ENCODE measurements at regions not wholly inside any gene's neighbourhood (a gene's known extent, or its start where the extent isn't known, plus 50 kb on each side); places are given as distances from the start of the nearest gene placed in this dataset.
"Not testable (repeated sequence)": the region's sequence is repeated elsewhere in the genome, so short reads cannot be mapped to it uniquely, and the experiment has no call there.

DNA sequence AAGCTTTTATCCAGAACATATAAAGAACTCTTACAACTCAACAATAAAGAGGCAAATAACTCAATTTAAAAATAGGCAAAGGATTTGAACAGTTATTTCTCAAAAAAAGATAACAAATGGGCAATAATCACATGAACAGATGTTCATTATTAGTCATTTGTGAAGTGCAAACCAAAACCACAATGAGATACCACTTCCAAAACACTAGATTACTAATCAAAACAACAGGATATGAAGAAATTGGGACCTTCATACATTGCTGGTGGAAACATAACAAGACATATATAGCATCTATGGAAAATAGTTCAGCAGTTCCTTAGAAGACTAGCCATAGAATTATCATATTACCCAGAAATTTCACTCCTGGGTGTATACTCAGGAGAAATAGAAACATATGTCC is 224.6 kb downstream of the FBXO8 start:
- DNase-seq (ENCODE audit: low read depth) = no peak
- no peak overlapping the region for H3K4me3 ChIP-seq (ENCODE audit: low read length)
- TF ChIP-seq CTCF (conservative IDR thresholded peaks at IDR 0.05; ENCODE audit: low read length) = no peak

DNA sequence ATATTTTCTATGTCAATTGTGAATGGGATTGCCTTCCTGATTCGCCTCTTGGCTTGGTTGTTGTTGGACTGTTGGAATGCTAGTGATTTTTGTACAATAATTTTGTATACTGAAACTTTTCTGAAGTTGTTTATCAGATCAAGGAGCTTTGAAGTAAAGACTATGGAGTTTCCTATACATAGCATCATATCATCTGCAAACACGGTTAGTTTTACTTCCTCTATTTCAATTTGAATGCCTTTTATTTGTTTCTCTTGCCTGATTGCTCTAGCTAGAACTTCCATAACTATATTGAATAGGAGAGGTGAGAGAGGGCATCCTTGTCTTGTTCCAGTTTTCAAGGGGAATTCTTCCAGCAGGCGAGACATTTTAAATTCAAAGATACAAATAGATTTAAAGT is 226.5 kb downstream of the FBXO8 start:
- no peak for TF ChIP-seq CTCF (conservative IDR thresholded peaks at IDR 0.05; ENCODE audit: low read length)
- H3K4me3 ChIP-seq (ENCODE audit: low read length) = no peak overlapping the region

GRCh38 chr4:174055344-174055743 is 228.1 kb downstream of the FBXO8 start:
- no peak overlapping the region for H3K4me3 ChIP-seq (ENCODE audit: low read length)
- TF ChIP-seq CTCF (conservative IDR thresholded peaks at IDR 0.05; ENCODE audit: low read length) = no peak

More for the DNA sequence above, 226.5 kb downstream of the FBXO8 start:
- no peak for DNase-seq (ENCODE audit: low read depth)

GRCh38 chr4:174053895-174054294 is 229.6 kb downstream of the FBXO8 start:
- no peak for TF ChIP-seq CTCF (conservative IDR thresholded peaks at IDR 0.05; ENCODE audit: low read length)
- no peak overlapping the region for H3K4me3 ChIP-seq (ENCODE audit: low read length)
- DNase-seq (ENCODE audit: low read depth) = no peak

More at GRCh38 chr4:174055344-174055743, 228.1 kb downstream of the FBXO8 start:
- no peak for DNase-seq (ENCODE audit: low read depth)

- no peak for TF ChIP-seq CTCF (conservative IDR thresholded peaks at IDR 0.05; ENCODE audit: low read length)
Observed at GRCh38 chr4:174047363-174047762, 236.1 kb downstream of the FBXO8 start.

GRCh38 chr4:174045829-174046228 is 237.6 kb downstream of the FBXO8 start:
- DNase-seq (ENCODE audit: low read depth); H3K4me3 ChIP-seq (ENCODE audit: low read length): not testable (repeated sequence)

More at GRCh38 chr4:174047363-174047762, 236.1 kb downstream of the FBXO8 start:
- no peak overlapping the region for H3K4me3 ChIP-seq (ENCODE audit: low read length)
- no peak for DNase-seq (ENCODE audit: low read depth)

DNA sequence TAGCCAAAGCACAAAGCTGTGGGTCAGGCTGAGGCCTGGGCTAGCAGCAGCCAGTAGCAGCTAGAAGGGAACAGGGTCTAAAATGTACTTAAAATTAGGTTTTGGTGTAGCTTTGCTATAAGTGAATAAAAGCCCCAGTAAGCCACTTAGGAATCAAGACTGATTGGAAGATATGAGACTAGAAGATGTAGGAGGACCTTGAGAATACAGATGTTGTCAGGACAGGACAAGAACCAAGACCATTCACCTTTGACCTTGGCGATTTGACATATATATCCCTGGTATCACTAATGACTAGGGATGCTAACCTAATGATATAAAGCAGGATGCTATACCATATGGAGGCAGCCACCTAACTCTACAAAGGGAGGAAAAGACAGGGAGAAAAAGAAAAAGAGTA is 238.1 kb downstream of the FBXO8 start:
- no peak for TF ChIP-seq CTCF (conservative IDR thresholded peaks at IDR 0.05; ENCODE audit: low read length)
- DNase-seq (ENCODE audit: low read depth) = no peak
- no peak overlapping the region for H3K4me3 ChIP-seq (ENCODE audit: low read length)

DNA sequence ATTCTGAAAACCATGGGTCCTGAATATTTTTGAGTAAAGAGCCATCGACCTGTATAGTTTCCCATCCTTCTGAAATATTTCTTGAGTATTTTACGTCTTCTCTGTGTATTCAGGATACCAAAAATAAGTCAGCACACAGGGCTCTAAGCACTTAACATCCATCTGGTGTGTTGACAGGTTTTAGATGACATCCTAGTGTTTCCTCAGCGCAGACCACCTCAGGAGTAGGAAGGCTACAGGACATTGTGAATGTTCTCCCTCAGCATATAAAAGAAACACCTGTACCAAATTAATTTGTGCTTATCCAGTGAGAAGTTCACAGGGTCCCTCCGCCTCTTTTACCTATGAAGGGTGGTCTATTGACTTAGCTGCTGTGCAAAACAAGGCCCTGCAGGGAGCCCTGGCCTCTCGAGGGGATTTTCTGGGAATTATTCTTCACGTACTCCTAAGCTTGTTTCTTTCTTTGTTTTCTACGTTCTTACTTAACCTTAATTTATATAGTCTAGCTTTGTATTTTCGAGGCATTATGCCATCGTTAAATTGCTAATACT is 241.8 kb downstream of the FBXO8 start:
- TF ChIP-seq CTCF (conservative IDR thresholded peaks at IDR 0.05; ENCODE audit: low read length) = no peak
- H3K4me3 ChIP-seq (ENCODE audit: low read length) = no peak overlapping the region
- no peak for DNase-seq (ENCODE audit: low read depth)
